ENCODE measurements at regions not wholly inside any gene's neighbourhood (a gene's known extent, or its start where the extent isn't known, plus 50 kb on each side); places are given as distances from the start of the nearest gene placed in this dataset.
A peak's percentile ranks its signal among the peaks of the same experiment; 100 is the strongest.

- Histone ChIP-seq H3K27me3 (ENCODE audit: insufficient read depth, low read length) (no peaks in the 10 kb centered on the region), H3K36me3 (ENCODE audit: insufficient read depth, low read length) (no peaks in the 10 kb centered on the region), H3K9me3 (ENCODE audit: control insufficient read depth in 1 of 2, low read length in 2 of 2) (no peaks in the 10 kb centered on the region), H3K4me3 (ENCODE audit: low read length in 2 of 2) (no peak overlapping the region), H3K27ac (ENCODE audit: low read depth, low read length) (no peak overlapping the region), H3K4me1 (ENCODE audit: insufficient read depth, low read length) (no peaks in the 10 kb centered on the region)
- Mint-ChIP-seq H3K4me3 (no peak overlapping the region), H3K27me3 (no peaks in the 10 kb centered on the region), H3K9me3 (peaks cover 0 to 9% (median 2%) of the 10 kb centered on the region in 8 donors), H3K4me1 (no peaks in the 10 kb centered on the region), H3K36me3 (no peaks in the 10 kb centered on the region), H3K27ac (no peak overlapping the region)
- ChIA-PET CTCF (ENCODE audit: partially characterized antibody) (interaction anchor here (1.0 kb wide), 1 partner anchor 9 kb away, joined by 3 read pairs; no protein-coding TSS in a partner anchor), POLR2A (ENCODE audit: partially characterized antibody) (no interaction called here)
- intact Hi-C loops (cut with micrococcal nuclease): no loop called here
- DNase-seq: no peak
Measured at GRCh38 chr9:13758936-13759335, 479.4 kb upstream of the MPDZ start.

DNA sequence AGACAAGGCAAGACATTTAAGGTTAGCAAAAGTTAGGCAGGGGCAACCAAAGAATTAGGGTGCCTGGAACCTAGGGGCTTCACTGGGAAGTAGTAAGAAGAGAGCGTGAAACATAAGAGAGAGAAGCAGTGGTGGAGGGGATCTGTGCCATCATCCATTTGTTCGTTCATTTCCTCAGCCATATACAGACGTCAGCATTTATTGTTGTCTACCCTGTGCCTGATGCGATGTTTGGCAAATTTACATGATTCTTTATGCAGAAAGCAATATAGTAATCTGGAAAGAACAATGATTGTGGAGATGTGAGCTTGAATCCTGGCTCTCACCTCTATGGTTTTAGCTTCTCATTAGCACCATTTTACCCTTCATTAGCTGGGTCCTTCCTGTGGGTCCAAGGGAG, 477.5 kb upstream of the MPDZ start:
- H3K27me3 Mint-ChIP-seq: no peaks in the 10 kb centered on the region
- H3K27ac ChIP-seq (ENCODE audit: low read depth, low read length): no peak overlapping the region
- no peaks in the 10 kb centered on the region for H3K4me1 ChIP-seq (ENCODE audit: insufficient read depth, low read length)
- H3K27ac Mint-ChIP-seq: no peak overlapping the region
- H3K4me3 ChIP-seq (ENCODE audit: low read length in 2 of 2): no peak overlapping the region
- intact Hi-C loops (cut with micrococcal nuclease): no loop called here
- H3K27me3 ChIP-seq (ENCODE audit: insufficient read depth, low read length): no peaks in the 10 kb centered on the region
- no peak for DNase-seq
- H3K4me1 Mint-ChIP-seq: no peaks in the 10 kb centered on the region
- H3K9me3 ChIP-seq (ENCODE audit: control insufficient read depth in 1 of 2, low read length in 2 of 2): no peaks in the 10 kb centered on the region
- H3K36me3 Mint-ChIP-seq: no peaks in the 10 kb centered on the region
- no peaks in the 10 kb centered on the region for H3K36me3 ChIP-seq (ENCODE audit: insufficient read depth, low read length)
- ChIA-PET POLR2A (ENCODE audit: partially characterized antibody) (no interaction called here), CTCF (ENCODE audit: partially characterized antibody) (no interaction called here)
- H3K4me3 Mint-ChIP-seq: no peak overlapping the region
- peaks cover 0 to 9% (median 2%) of the 10 kb centered on the region in 8 donors for H3K9me3 Mint-ChIP-seq

GRCh38 chr9:13755551-13755950, 476.1 kb upstream of the MPDZ start:
- Histone ChIP-seq H3K27me3 (ENCODE audit: insufficient read depth, low read length) (no peaks in the 10 kb centered on the region), H3K27ac (ENCODE audit: low read depth, low read length) (no peak overlapping the region), H3K36me3 (ENCODE audit: insufficient read depth, low read length) (no peaks in the 10 kb centered on the region), H3K4me1 (ENCODE audit: insufficient read depth, low read length) (no peaks in the 10 kb centered on the region), H3K4me3 (ENCODE audit: low read length in 2 of 2) (no peak overlapping the region), H3K9me3 (ENCODE audit: control insufficient read depth in 1 of 2, low read length in 2 of 2) (no peaks in the 10 kb centered on the region)
- CTCF ChIA-PET (ENCODE audit: partially characterized antibody): no interaction called here
- POLR2A ChIA-PET (ENCODE audit: partially characterized antibody): no interaction called here
- H3K36me3 Mint-ChIP-seq: no peaks in the 10 kb centered on the region
- H3K9me3 Mint-ChIP-seq: peaks cover 0 to 9% (median 3%) of the 10 kb centered on the region in 8 donors
- intact Hi-C loops (cut with micrococcal nuclease): no loop called here
- H3K4me1 Mint-ChIP-seq: no peaks in the 10 kb centered on the region
- DNase-seq: no peak
- no peak overlapping the region for H3K27ac Mint-ChIP-seq
- no peaks in the 10 kb centered on the region for H3K27me3 Mint-ChIP-seq
- no peak overlapping the region for H3K4me3 Mint-ChIP-seq

DNA sequence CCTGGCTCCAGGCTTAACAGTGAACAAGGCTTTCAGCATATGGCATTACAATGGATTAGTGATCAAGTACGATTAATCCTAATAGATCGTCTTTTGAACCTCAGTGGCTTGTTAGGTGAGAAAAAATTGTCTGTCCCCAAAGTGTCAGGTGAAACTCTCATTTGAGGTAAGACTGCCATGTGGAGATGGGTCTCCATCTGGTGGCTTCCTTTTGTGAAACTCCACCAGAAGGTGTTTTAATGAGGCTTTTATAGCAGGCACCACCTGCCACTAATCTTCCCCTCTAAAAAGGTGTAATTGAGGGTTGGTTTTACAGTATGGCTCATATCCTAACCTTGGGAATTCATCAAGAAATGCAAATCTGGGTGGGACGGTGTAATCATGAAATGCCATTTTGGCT, 471.1 kb upstream of the MPDZ start:
- H3K27ac ChIP-seq (ENCODE audit: low read depth, low read length): no peak overlapping the region
- Mint-ChIP-seq H3K4me3 (no peak overlapping the region), H3K4me1 (no peaks in the 10 kb centered on the region), H3K9me3 (peaks cover 2 to 22% (median 7%) of the 10 kb centered on the region in 8 donors), H3K36me3 (no peaks in the 10 kb centered on the region), H3K27ac (no peak overlapping the region), H3K27me3 (no peaks in the 10 kb centered on the region)
- H3K4me1 ChIP-seq (ENCODE audit: insufficient read depth, low read length): no peaks in the 10 kb centered on the region
- POLR2A ChIA-PET (ENCODE audit: partially characterized antibody): no interaction called here
- H3K27me3 ChIP-seq (ENCODE audit: insufficient read depth, low read length): no peaks in the 10 kb centered on the region
- CTCF ChIA-PET (ENCODE audit: partially characterized antibody): no interaction called here
- H3K36me3 ChIP-seq (ENCODE audit: insufficient read depth, low read length): no peaks in the 10 kb centered on the region
- DNase-seq: no peak
- intact Hi-C loops (cut with micrococcal nuclease): no loop called here
- no peaks in the 10 kb centered on the region for H3K9me3 ChIP-seq (ENCODE audit: control insufficient read depth in 1 of 2, low read length in 2 of 2)
- H3K4me3 ChIP-seq (ENCODE audit: low read length in 2 of 2): no peak overlapping the region

DNA sequence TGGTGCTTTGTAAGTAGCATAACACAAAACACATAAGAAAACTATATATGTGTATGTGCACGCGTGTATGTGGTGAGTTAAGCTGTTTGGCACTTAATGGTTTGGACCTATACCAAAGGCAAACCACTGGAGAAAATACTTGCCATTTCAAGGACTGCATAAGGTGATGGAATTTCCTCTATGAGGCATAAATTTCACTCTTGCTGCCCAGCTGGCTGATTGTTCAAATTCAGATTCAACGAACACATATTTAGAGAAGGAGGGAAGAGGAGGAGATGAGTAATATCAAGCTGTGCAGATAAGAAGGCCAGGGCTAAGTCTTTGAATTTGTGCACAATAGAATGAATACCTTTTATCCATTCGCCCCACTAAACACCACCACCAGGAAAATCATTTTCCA, 470.6 kb upstream of the MPDZ start:
- Mint-ChIP-seq H3K36me3 (no peaks in the 10 kb centered on the region), H3K4me1 (no peaks in the 10 kb centered on the region), H3K4me3 (no peak overlapping the region), H3K27me3 (no peaks in the 10 kb centered on the region), H3K27ac (no peak overlapping the region), H3K9me3 (peaks cover 3 to 22% (median 6%) of the 10 kb centered on the region in 8 donors)
- H3K4me3 ChIP-seq (ENCODE audit: low read length in 2 of 2): no peak overlapping the region
- no peaks in the 10 kb centered on the region for H3K4me1 ChIP-seq (ENCODE audit: insufficient read depth, low read length)
- H3K27me3 ChIP-seq (ENCODE audit: insufficient read depth, low read length): no peaks in the 10 kb centered on the region
- ChIA-PET POLR2A (ENCODE audit: partially characterized antibody) (no interaction called here), CTCF (ENCODE audit: partially characterized antibody) (no interaction called here)
- H3K9me3 ChIP-seq (ENCODE audit: control insufficient read depth in 1 of 2, low read length in 2 of 2): no peaks in the 10 kb centered on the region
- no peak overlapping the region for H3K27ac ChIP-seq (ENCODE audit: low read depth, low read length)
- DNase-seq: no peak
- intact Hi-C loops (cut with micrococcal nuclease): no loop called here
- no peaks in the 10 kb centered on the region for H3K36me3 ChIP-seq (ENCODE audit: insufficient read depth, low read length)

- intact Hi-C loops (cut with micrococcal nuclease): no loop called here
- H3K27ac ChIP-seq (ENCODE audit: low read depth, low read length): no peak overlapping the region
- no peak overlapping the region for H3K27ac Mint-ChIP-seq
- H3K9me3 Mint-ChIP-seq: peaks cover 0 to 25% (median 5%) of the 10 kb centered on the region in 8 donors
- CTCF ChIA-PET (ENCODE audit: partially characterized antibody): no interaction called here
- no peaks in the 10 kb centered on the region for H3K4me1 Mint-ChIP-seq
- H3K4me1 ChIP-seq (ENCODE audit: insufficient read depth, low read length): no peaks in the 10 kb centered on the region
- no peak overlapping the region for H3K4me3 Mint-ChIP-seq
- POLR2A ChIA-PET (ENCODE audit: partially characterized antibody): interaction anchor here (0.6 kb wide), 1 partner anchor 19 kb away, joined by 3 read pairs; no protein-coding TSS in a partner anchor
- H3K36me3 Mint-ChIP-seq: no peaks in the 10 kb centered on the region
- no peak for DNase-seq
- no peaks in the 10 kb centered on the region for H3K9me3 ChIP-seq (ENCODE audit: control insufficient read depth in 1 of 2, low read length in 2 of 2)
- no peak overlapping the region for H3K4me3 ChIP-seq (ENCODE audit: low read length in 2 of 2)
- no peaks in the 10 kb centered on the region for H3K27me3 ChIP-seq (ENCODE audit: insufficient read depth, low read length)
- no peaks in the 10 kb centered on the region for H3K36me3 ChIP-seq (ENCODE audit: insufficient read depth, low read length)
- H3K27me3 Mint-ChIP-seq: no peaks in the 10 kb centered on the region
Measured at GRCh38 chr9:13746876-13747275, 467.4 kb upstream of the MPDZ start.

DNA sequence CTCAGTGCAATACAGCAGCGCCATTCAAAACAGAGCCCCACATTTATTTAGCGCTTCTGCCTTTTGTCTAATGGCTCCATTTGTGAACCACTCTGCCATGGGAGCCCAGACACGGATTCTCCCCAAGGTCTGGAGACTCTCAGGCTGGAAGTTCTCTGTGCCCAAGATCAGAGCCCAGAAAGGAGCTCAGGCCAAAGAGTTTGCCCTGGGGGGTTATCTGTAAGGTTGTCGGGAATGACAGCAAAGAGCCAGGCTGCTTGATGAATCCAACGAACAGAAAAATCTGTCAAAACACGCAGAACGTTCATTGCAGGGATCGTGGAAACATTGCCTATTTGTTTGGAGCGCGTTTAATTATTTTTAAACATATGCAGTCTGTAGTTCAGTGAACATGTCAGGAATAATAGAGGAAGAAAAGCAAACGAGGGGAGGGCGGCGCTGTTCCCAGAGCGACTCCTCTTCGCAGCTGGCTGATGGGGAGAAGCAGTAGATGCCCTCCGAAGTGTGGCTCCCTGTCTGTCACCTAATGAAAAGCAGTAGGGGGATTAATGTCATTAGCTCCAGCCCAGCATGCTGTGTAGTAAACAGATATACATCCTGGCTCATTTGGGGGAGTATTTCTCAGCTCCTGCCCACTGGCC, 464.9 kb upstream of the MPDZ start:
- peak in 1 of 5 donors; percentile 31 for DNase-seq

GRCh38 chr9:13737885-13738284, 458.4 kb upstream of the MPDZ start:
- Histone ChIP-seq H3K9me3 (ENCODE audit: control insufficient read depth in 1 of 2, low read length in 2 of 2) (no peaks in the 10 kb centered on the region), H3K4me1 (ENCODE audit: insufficient read depth, low read length) (no peaks in the 10 kb centered on the region), H3K36me3 (ENCODE audit: insufficient read depth, low read length) (no peaks in the 10 kb centered on the region), H3K27me3 (ENCODE audit: insufficient read depth, low read length) (no peaks in the 10 kb centered on the region), H3K4me3 (ENCODE audit: low read length in 2 of 2) (no peak overlapping the region), H3K27ac (ENCODE audit: low read depth, low read length) (no peak overlapping the region)
- Mint-ChIP-seq H3K27ac (no peak overlapping the region), H3K4me3 (no peak overlapping the region), H3K27me3 (no peaks in the 10 kb centered on the region), H3K36me3 (no peaks in the 10 kb centered on the region), H3K4me1 (no peaks in the 10 kb centered on the region), H3K9me3 (peaks cover 2 to 9% (median 5%) of the 10 kb centered on the region in 8 donors)
- DNase-seq: no peak
- CTCF ChIA-PET (ENCODE audit: partially characterized antibody): no interaction called here
- POLR2A ChIA-PET (ENCODE audit: partially characterized antibody): no interaction called here
- intact Hi-C loops (cut with micrococcal nuclease): no loop called here

More for the DNA sequence above, 464.9 kb upstream of the MPDZ start:
- Histone ChIP-seq H3K9me3 (ENCODE audit: control insufficient read depth in 1 of 2, low read length in 2 of 2) (no peaks in the 10 kb centered on the region), H3K4me3 (ENCODE audit: low read length in 2 of 2) (no peak overlapping the region), H3K27me3 (ENCODE audit: insufficient read depth, low read length) (no peaks in the 10 kb centered on the region), H3K4me1 (ENCODE audit: insufficient read depth, low read length) (no peaks in the 10 kb centered on the region), H3K36me3 (ENCODE audit: insufficient read depth, low read length) (no peaks in the 10 kb centered on the region), H3K27ac (ENCODE audit: low read depth, low read length) (no peak overlapping the region)
- H3K4me3 Mint-ChIP-seq: no peak overlapping the region
- POLR2A ChIA-PET (ENCODE audit: partially characterized antibody): no interaction called here
- H3K4me1 Mint-ChIP-seq: no peaks in the 10 kb centered on the region
- no peak overlapping the region for H3K27ac Mint-ChIP-seq
- no peaks in the 10 kb centered on the region for H3K36me3 Mint-ChIP-seq
- H3K9me3 Mint-ChIP-seq: peaks cover 0 to 16% (median 7%) of the 10 kb centered on the region in 8 donors
- intact Hi-C loops (cut with micrococcal nuclease): no loop called here
- H3K27me3 Mint-ChIP-seq: no peaks in the 10 kb centered on the region
- CTCF ChIA-PET (ENCODE audit: partially characterized antibody): no interaction called here

All from CD4-positive, alpha-beta memory T cell (primary cell).